GM12878 (cell line): ENCODE measurements at regions not wholly inside any gene's neighbourhood (a gene's known extent, or its start where the extent isn't known, plus 50 kb on each side); places are given as distances from the start of the nearest gene placed in this dataset.

Experiments used
- ATAC-seq: fragments of 200-7000 bp; cut with Tn5 transposase; 3 replicates; pipeline ENCODE4 v1.9.1; 2020; ENCODE audit warnings: mild to moderate bottlenecking, moderate library complexity
- BruUV-seq: library from RNA; stranded (reverse); fragments of 400-500 nt; replicated peaks from 2 replicates; lab custom pipeline; 2021; lab: Mats Ljungman, UMichigan
- CTCF ChIA-PET: fragments of 300-600 bp; sonication (Branson Sonifier 250); formaldehyde crosslinking; extraction: SDS; loops from one replicate; lab custom pipeline; 2021; ENCODE audit warnings: inconsistent platforms; lab: Yijun Ruan, JAX
- POLR2A ChIA-PET: fragments of 350-600 bp; formaldehyde crosslinking; extraction: SDS; loops from one replicate; lab custom pipeline; 2021; ENCODE audit warnings: inconsistent platforms; lab: Charles Lee
- RAD21 ChIA-PET: fragments of 300-600 bp; sonication (Branson Sonifier 250); formaldehyde crosslinking; loops from one replicate; lab custom pipeline; 2023; ENCODE audit warnings: antibody characterized with exemption; ENCODE audit not compliant: unreplicated experiment; lab: Charles Lee
- SMC1A ChIA-PET: fragments of 300-600 bp; sonication (Branson Sonifier 250); formaldehyde crosslinking; loops from one replicate; lab custom pipeline; 2023; ENCODE audit not compliant: unreplicated experiment, uncharacterized antibody; lab: Charles Lee
- DNase-seq: peaks from one replicate; pipeline ENCODE4 v3.0.0-alpha.2; 2011; ENCODE audit warnings: low read depth, low spot score
- FAIRE-seq: peaks from 3 replicates; lab custom pipeline; 2011; peaks lifted over from hg19 to GRCh38; lab: Jason Lieb, UNC
- H2AFZ ChIP-seq: 2 replicates; pipeline ENCODE4 v1.6.0; 2011; ENCODE audit warnings: low read depth, low read length, control low read depth; ENCODE audit not compliant: control insufficient read depth
- H3K27ac ChIP-seq: 2 replicates; pipeline ENCODE4 v1.5.1; 2011; ENCODE audit warnings: control low read depth; ENCODE audit not compliant: control insufficient read depth, insufficient read depth
- H3K27me3 ChIP-seq, 2 experiments: replicated peaks in 1 of 2; 2 replicates each; pipeline versions ENCODE4 v1.6.0 to v1.6.1; 2011; ENCODE audit warnings: low read length in 1 of 2; ENCODE audit not compliant: control insufficient read depth in 2 of 2, insufficient read depth in 2 of 2
- H3K36me3 ChIP-seq, 2 experiments: 2 replicates each; pipeline ENCODE4 v1.5.1; 2011; ENCODE audit warnings: low read length in 1 of 2; ENCODE audit not compliant: control insufficient read depth in 2 of 2, insufficient read depth in 2 of 2
- H3K4me1 ChIP-seq: 2 replicates; pipeline ENCODE4 v1.6.1; 2011; ENCODE audit warnings: mild to moderate bottlenecking, low read length, moderate library complexity, mixed read lengths; ENCODE audit not compliant: control insufficient read depth, insufficient read depth
- H3K4me2 ChIP-seq: 2 replicates; pipeline ENCODE4 v1.6.0; 2011; ENCODE audit warnings: control low read depth; ENCODE audit not compliant: control insufficient read depth, insufficient read depth
- H3K4me3 ChIP-seq: fragments of 200-600 bp; sonication (generic); 2 replicates; pipeline ENCODE4 v1.5.1; 2016
- H3K79me2 ChIP-seq: 2 replicates; pipeline ENCODE4 v1.6.0; 2011; ENCODE audit warnings: low read length; ENCODE audit not compliant: control insufficient read depth, insufficient read depth
- H3K9ac ChIP-seq: 2 replicates; pipeline ENCODE4 v1.8.0; 2011; ENCODE audit warnings: low read length, control low read depth, mixed read lengths; ENCODE audit not compliant: control insufficient read depth, insufficient read depth
- H3K9me3 ChIP-seq: replicated peaks from 3 replicates; pipeline ENCODE4 v1.5.1; 2011; ENCODE audit warnings: mild to moderate bottlenecking, low read length; ENCODE audit not compliant: control insufficient read depth, insufficient read depth
- H4K20me1 ChIP-seq: 2 replicates; pipeline ENCODE4 v1.6.0; 2011; ENCODE audit not compliant: control insufficient read depth, insufficient read depth
- BHLHE40 ChIP-seq, 2 experiments: fragments of 450-650 bp in 1 of 2; IDR thresholded peaks; 2 replicates each; pipeline ENCODE4 v1.6.1; 2011 to 2017; ENCODE audit warnings: low read depth in 2 of 2, borderline replicate concordance in 1 of 2, improper control_type of control experiment in 1 of 2, low read length in 1 of 2, mild to moderate bottlenecking in 1 of 2
- E4F1 ChIP-seq: fragments of 450-650 bp; IDR thresholded peaks from 2 replicates; pipeline ENCODE4 v1.6.1; 2018; ENCODE audit warnings: borderline replicate concordance, mild to moderate bottlenecking; ENCODE audit not compliant: partially characterized antibody
- EGR1 ChIP-seq, 2 experiments: IDR thresholded peaks; 1 replicate in 1 of 2; 2 replicates in 1 of 2; pipeline ENCODE4 v1.6.1; 2011 to 2012; ENCODE audit warnings: low read depth in 2 of 2, low read length in 2 of 2, borderline replicate concordance in 1 of 2, mild to moderate bottlenecking in 1 of 2, moderate library complexity in 1 of 2
- NBN ChIP-seq: fragments of 450-650 bp; IDR thresholded peaks from 2 replicates; pipeline ENCODE4 v1.6.1; 2016
- NR2F1 ChIP-seq: fragments of 450-650 bp; conservative IDR thresholded peaks from 2 replicates; pipeline ENCODE4 v1.6.1; 2017; ENCODE audit warnings: mild to moderate bottlenecking
- PKNOX1 ChIP-seq: fragments of 450-650 bp; IDR thresholded peaks from 2 replicates; pipeline ENCODE4 v1.6.1; 2016; ENCODE audit warnings: mild to moderate bottlenecking
- POLR2AphosphoS2 ChIP-seq: IDR thresholded peaks from 2 replicates; pipeline ENCODE4 v1.6.1; 2011; ENCODE audit warnings: low read depth, mild to moderate bottlenecking, low read length, improper control_type of control experiment, moderate library complexity
- RELB ChIP-seq: fragments of 450-650 bp; IDR thresholded peaks from 2 replicates; pipeline ENCODE4 v1.6.1; 2017; ENCODE audit warnings: low read depth, mild to moderate bottlenecking, moderate library complexity
- USF1 ChIP-seq: IDR thresholded peaks from 2 replicates; pipeline ENCODE4 v1.6.1; 2011; ENCODE audit warnings: borderline replicate concordance, low read depth, mild to moderate bottlenecking, moderate library complexity, mixed read lengths, low read length; ENCODE audit not compliant: insufficient read depth; ENCODE audit errors: extremely low read length
- YY1 ChIP-seq: IDR thresholded peaks from 2 replicates; pipeline ENCODE4 v1.6.1; 2011; ENCODE audit warnings: low read depth, mild to moderate bottlenecking, low read length
- ZBTB33 ChIP-seq: fragments of 450-650 bp; IDR thresholded peaks from 2 replicates; pipeline ENCODE4 v1.6.1; 2017; ENCODE audit warnings: mild to moderate bottlenecking
- WGBS: methylation state at CpG from one replicate; pipeline ENCODE4 v1.1.6; 2016; ENCODE audit warnings: low lambda C conversion rate; ENCODE audit not compliant: insufficient replicate concordance, insufficient coverage; ENCODE audit errors: missing lambda C conversion rate; 5-methylcytosine and 5-hydroxymethylcytosine counted together
- in situ Hi-C: fragments of 300-500 bp; cut with MboI; formaldehyde crosslinking; loops from 9 replicates; pipeline ENCODE4 v1.14.3; 2018; ENCODE audit warnings: mixed read lengths
- intact Hi-C: fragments of 100-400 bp; cut with micrococcal nuclease; formaldehyde crosslinking; loops from one replicate; pipeline ENCODE4 v1.14.2; 2022; ENCODE audit not compliant: unreplicated experiment

GRCh38 chrX:39769748-39770147 is 328.0 kb downstream of the BCOR start:
- DNase-seq (no peak), FAIRE-seq (no peak), ATAC-seq (no peak)
- in situ Hi-C loops (no loop called here), intact Hi-C loops (no loop called here)
- Histone ChIP-seq H3K36me3 (no peaks in the 10 kb centered on the region), H3K4me2 (no peak overlapping the region), H3K79me2 (no peaks in the 10 kb centered on the region), H3K4me1 (0 out of 2 replicates have a peak, but pooled peaks cover 7% of the 10 kb centered on the region), H3K27me3 (peaks cover 0 to 7% of the 10 kb centered on the region in 2 experiments; a peak in 2 of 4 replicates), H3K27ac (no peak overlapping the region), H3K9ac (no peak overlapping the region), H4K20me1 (no peaks in the 10 kb centered on the region), H3K4me3 (no peak overlapping the region), H3K9me3 (no peaks in the 10 kb centered on the region; the same call in 2 of the 3 replicates), H2AFZ (no peak overlapping the region)
- RAD21 ChIA-PET: no interaction called here
- no TSS peak for BruUV-seq
- WGBS: 42% methylated on average over 7 of the region's 7 CpGs
- POLR2A ChIA-PET: no interaction called here
- CTCF ChIA-PET: interaction anchor here (0.7 kb wide), 1 partner anchor 33 kb away, joined by 3 read pairs; no protein-coding TSS in a partner anchor
- SMC1A ChIA-PET: no interaction called here
- TF ChIP-seq NR2F1: no peak
- TF ChIP-seq YY1: no peak
- no peak for TF ChIP-seq RELB
- no peak for TF ChIP-seq POLR2AphosphoS2
- TF ChIP-seq USF1: no peak
- TF ChIP-seq BHLHE40 (IDR thresholded peaks at IDR 0.05; ENCODE audit: borderline replicate concordance in 1 of 2, low read depth in 2 of 2, low read length in 1 of 2): no peak
- no peak for TF ChIP-seq PKNOX1
- TF ChIP-seq NBN: no peak
- no peak for TF ChIP-seq ZBTB33
- TF ChIP-seq E4F1: no peak
- TF ChIP-seq EGR1 (IDR thresholded peaks at IDR 0.05; ENCODE audit: borderline replicate concordance in 1 of 2, low read depth in 2 of 2, low read length in 2 of 2): no peak
